GM19455 (cell line): ENCODE measurements at regions not wholly inside any gene's neighbourhood (a gene's known extent, or its start where the extent isn't known, plus 50 kb on each side); places are given as distances from the start of the nearest gene placed in this dataset.
"Not testable (repeated sequence)": the region's sequence is repeated elsewhere in the genome, so short reads cannot be mapped to it uniquely, and the experiment has no call there.

Experiments
- ATAC-seq: cut with Tn5 transposase; IDR thresholded peaks from one replicate; pipeline ENCODE4 v1.9.1; 2021; ENCODE audit not compliant: unreplicated experiment

DNA sequence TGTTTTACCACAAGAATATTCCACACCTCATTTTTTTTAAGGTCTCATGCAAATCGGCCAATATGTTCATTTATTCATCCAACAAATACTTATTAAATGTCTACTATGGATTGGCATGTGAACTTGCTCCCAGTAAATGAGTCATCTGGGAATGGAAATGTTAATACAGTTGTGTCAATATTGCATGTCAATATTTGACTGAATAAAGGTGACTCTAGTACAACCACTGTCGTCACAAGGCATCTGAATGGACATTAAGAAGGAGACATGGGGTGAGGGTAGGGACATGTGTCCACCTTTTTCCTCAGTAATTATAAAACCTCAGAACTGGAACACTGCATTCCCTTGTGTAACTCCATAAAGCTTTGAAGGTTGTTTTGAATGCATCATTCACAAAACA lies 365.4 kb downstream of the ADCYAP1 start:
- ATAC-seq, result no peak

DNA sequence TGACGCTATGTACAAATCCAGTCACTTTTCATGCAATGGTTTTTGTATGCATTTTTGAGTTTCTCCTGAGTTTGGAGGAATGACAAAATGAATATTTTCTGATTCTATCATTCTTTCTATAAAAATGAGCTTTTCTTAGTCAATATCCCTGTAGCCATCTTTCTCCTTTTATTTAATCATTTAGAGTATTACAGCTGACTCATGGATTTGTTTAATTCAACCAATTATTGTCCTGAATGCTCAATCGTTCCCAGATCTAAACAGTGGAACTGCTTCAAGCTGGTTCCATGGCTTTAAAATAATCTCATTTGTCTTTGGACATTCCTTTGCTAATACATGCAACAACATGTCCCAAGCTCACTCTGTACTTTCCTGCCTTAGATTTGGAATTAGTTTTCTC lies 368.8 kb downstream of the ADCYAP1 start:
- ATAC-seq, result no peak

DNA sequence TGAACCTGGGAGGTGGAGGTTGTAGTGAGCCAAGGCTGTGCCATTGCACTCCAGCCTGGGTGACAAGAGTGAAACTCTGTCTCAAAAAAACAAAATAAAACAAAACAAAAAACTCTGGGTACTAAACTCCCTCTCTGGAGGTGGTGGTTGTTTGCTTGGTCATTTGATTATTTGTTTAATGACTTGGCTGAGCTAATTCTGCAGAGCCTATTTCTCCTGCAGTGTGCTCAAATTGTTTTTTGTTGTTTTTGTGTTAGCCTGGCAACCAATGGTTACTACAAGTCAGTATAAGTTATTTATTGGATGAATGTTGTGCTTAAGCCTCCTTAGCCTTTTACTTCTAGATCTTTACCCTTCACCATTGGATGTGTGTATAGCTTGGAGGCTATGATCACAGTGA lies 387.5 kb downstream of the ADCYAP1 start:
- ATAC-seq, result no peak

DNA sequence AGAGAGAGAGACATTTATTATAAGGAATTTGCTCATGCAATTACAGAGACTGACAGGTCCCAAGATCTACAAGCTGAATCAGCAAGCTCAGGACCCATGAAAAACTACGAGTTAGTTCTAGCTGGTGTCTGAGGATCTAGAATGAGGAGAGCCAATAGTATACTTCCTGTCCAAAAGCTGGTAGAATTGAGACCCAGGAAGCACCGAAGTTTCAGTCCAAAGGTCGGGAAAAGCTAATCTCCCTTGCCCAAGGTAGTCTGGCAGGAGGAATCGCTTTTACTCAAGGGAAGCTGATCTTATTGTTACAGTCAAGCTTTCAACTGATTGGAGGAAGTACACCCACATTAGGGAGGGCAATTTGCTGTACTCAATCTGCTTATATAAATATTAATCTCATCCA lies 389.6 kb downstream of the ADCYAP1 start:
- ATAC-seq, result no peak

DNA sequence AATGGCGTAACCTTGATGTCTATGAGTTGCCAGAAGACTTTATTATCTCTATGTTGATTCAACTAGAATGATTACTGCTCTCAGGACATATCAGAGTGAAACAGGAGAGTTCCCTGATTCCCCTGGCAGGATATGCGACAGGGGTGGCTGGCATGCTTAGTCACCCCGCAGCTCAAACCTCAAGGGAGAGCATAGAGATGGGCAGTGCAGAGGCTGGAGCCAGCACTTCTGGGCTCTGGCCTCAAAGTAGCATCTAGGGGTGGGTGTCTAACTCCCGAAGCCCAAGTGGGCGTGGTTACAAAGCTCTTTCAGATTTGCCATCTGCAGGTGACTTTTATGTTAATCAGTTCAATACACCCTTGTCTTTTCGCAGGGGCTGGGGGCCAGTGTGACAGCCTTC lies 391.6 kb downstream of the ADCYAP1 start:
- ATAC-seq, result no peak

DNA sequence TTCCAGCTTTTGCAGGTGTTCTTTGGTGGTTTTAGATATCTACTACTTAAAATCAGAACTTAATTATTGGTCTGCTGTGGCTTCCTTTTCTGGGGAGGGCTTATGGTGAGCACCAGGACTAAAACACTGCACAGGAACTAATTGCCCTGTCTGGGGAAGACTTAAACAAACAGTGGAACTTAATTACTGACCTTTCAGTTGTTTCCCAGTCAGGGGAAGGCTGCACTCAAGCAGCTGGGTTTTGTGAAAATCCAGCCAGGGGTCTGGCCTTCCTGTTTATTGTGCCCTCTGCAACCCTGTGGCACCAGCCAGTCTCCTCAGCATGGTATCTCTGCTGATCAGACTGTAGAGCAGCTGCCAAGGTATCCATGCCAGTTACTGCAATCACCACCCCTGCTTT lies 398.2 kb downstream of the ADCYAP1 start:
- ATAC-seq, result no peak

DNA sequence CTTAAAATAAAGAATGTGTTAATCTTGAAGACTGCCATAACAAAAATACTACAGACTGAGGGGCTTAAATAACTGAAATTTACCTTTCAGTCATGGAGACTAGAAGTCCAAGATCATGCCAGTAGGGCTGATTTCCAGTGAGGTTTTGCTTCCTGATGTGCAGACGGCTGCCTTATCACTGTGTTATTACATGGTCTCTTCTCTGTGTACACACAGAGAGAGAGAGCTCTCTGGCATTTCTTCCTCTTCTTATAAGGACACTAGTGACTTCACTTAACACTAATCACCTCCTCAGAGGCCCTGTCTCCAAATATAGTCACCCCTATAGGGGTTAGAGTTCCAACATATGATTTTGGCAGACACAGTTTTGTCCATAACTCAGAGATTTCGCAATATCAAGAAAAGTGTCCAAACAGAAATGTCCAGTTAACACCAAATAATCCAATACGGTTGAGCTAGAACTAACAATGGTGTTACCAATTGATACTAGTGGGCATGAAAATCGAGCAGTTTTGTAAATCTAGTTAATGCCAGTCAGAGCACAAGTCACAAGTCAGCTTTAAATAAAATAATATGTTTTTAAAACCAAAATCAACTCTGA lies 399.8 kb downstream of the ADCYAP1 start:
- ATAC-seq, result no peak

DNA sequence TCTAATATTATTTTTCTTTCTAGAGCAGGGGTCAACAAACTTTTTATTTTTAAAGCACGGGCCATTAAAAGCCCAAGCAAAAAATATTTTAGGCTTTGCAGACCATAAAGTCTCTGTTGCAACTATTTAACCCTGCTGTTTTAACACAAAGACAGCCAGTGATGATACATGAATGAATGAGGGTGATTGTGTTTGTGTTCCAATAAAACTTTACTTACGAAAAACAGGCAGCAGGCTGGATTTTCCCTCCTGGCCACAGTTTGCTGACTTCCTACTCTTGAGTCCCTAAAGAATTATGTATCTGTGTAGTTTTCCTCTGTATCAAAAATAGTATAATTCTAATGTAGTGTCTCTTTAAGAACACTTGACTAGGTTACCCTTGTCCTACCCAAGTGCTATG lies 402.0 kb downstream of the ADCYAP1 start:
- ATAC-seq, result no peak

DNA sequence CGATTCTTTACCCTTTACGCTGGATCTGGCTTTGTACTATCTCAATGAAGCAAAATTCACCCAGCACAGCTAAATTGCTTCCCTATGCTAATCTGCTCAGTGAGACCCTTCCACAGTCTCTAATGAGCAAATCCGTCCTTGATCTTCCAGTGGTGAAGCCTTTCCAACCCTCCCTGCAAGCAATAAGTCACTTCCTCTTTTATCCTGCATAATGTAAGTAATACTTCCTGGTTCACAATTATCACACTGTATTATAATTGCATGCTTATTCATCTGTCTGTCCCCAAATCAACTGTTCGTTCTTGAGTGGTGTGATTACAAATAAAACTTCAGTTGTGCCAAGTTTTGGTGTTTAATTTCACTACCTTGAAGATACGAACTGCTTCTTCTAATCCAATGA lies 404.0 kb downstream of the ADCYAP1 start:
- ATAC-seq, result no peak

DNA sequence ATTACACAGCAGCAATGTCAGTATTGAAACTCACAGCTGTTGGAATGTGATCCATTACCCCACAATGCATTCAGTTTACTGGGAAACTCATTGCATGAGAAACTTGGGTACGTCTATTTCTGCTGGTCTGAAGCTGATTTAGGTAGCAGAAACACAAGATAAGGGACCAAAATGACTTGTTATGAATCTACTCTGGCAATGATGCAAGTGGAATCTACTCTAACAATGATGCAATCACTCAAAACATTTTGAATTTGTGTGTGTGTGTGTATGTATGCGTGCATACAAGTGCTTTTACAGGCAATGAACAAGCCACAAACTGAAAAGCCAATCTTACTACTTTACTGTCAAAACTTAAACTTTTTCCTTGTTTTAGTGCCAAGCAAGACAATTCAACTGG lies 406.7 kb downstream of the ADCYAP1 start:
- ATAC-seq, result no peak

DNA sequence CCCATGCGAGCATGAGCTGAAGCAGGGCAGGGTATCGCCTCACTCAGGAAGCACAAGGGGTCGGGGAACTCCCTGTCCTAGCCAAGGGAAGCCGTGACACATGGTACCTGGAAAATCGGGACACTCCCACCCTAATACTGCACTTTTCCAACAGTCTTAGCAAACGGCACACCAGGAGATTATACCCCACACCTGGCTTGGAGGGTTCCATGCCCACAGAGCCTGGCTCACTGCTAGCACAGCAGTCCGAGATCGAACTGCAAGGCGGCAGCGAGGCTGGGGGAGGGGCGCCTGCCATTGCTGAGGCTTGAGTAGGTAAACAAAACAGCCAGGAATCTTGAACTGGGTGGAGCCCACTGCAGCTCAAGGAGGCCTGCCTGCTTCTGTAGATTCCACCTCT lies 430.7 kb downstream of the ADCYAP1 start:
- not testable (repeated sequence) for ATAC-seq

DNA sequence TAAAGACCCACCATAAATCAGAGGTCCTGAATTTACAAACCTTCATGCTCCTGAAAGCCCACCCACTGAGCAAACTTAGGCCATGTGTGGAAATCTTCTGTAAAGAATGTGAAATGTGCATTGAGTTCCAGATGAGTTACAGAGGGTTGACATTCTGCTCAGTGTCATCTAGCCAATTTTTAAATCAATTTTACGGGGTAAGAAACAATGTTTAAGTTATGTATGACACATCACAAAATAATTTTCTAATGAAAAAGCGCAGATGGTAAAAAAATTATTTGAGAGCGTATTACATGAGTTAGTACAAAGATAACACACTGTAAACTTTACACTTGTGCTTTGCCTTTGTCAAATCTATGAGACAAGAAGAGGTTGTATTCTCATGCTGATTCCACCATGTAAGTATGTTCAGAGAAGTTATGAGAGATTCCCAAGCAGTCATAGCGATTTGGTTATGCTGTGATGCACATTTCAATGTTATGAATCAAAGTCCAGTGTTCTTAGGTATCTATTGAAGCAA lies 446.3 kb downstream of the ADCYAP1 start:
- ATAC-seq, result no peak

DNA sequence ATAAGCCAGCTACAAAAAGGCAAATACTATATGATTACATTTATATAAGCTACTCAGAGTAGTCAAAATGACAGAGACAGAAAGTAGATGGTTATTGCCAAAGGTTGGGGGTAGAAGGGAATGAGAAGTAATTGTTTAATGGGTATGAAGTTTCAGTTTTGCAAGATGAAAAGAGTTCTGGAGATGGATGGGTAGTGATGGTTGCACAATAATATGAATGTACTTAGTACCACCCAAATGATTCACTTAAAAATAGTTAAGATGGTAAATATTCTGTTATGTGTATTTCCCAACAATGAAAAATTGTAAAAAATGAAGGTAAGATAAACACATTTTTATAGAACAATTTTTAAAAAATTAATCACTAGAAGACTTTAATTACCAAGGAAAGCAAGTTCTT lies 448.4 kb downstream of the ADCYAP1 start:
- no peak for ATAC-seq

DNA sequence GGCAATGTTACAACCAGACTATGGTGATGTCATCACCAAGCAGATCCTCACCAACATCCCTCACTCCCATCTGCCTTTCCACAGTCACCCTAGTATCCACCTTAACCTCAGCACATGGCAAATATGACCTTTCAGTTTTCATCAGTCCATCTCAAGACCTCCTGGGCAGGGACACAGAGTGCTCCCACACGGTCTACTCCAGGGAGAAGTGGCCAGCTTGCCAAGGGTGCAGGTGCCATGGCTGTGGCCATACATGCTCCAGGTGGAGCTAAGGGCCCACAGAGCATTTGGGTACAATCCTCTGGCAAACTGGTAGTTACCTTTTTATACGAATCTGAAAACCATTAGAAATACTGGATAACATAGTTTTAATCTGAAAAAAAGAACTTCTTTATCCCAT lies 453.1 kb downstream of the ADCYAP1 start:
- no peak for ATAC-seq

DNA sequence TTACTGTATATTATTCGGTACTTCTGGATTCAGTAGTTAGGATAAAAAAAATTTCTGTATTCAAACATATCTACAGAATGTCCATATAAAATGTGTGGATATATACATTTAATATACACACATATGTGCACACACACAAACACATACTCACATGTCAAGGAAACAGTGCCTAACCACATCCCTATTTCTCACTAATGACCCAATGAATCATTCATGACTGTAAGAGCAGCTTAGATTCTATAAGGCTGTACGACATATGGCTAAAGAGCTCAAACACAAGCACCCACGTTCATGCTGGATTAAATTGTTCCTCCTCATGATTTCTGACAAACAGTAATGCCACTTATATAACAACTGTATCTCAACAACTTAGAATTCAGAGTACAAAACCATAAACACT lies 457.3 kb downstream of the ADCYAP1 start:
- ATAC-seq, result no peak

DNA sequence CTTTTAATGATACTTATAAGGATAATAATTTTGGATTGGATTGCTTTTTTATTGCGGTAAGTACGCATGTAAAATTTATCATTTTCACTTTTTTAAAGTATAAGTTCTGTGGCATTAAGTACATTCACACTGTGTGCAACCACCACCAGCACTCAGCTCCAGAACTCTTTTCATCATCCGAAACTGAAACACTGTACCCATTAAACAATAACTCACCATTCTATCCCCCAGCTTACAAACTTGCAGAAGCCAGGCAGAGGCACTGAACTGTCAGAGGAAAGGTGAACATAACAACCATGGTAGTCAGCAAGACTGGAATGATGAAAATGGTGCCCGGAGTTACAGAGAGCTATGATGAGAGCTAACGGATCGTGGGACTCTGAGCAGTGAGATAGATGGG lies 465.9 kb downstream of the ADCYAP1 start:
- no peak for ATAC-seq

DNA sequence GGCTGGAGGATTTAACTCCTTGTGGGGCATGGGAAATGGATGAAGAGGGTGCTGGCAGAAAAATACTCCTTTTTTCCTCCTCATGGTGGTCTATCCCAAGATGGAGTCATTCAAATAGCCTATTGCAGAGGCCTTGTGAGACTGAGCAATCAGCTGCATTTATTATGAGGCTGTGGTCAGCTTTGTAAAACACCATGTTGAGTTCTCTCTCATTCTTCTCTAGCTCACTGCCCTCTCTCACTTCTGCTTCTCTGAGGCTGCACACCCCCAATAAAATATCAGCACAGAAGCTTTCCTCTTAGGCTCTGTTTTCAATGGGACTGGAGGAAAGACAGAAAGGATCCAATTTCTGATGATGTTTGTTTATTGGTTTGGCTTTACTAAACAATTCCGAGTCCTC lies 467.1 kb downstream of the ADCYAP1 start:
- no peak for ATAC-seq

DNA sequence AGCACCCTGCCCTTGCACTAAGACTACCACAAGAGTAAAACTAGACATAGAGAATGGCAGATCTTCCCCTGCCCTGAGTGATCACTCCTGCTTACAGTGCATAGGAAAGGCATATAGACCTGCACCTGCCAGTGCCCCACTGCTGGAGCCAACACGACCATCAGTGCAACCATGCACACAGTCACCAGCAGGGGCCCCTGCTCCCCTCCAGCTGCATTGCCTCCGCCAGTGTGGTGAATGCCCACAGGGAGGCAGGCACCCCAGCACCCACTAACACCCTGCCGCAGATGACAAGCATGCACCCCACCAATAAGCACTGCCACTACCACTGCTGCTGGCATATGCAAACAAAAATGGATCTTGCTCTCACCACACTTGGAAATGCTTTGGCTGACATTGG lies 478.8 kb downstream of the ADCYAP1 start:
- ATAC-seq, result no peak

DNA sequence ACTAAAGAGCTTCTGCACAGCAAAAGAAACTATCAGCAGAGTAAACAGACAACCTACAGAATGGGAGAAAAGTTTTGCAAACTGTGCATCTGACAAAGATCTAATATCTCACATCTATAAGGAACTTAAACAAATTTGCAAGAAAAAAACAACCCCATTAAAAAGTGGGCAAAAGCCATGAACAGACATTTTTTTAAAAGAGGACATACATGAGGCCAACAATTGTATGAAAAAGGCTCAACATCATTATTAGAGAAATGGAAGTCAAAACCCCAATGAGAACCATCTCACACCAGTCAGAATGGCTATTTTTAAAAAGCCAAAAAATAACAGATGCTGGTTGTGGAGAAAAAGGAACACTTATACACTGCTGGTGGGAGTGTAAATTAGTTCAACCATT lies 483.8 kb downstream of the ADCYAP1 start:
- not testable (repeated sequence) for ATAC-seq

DNA sequence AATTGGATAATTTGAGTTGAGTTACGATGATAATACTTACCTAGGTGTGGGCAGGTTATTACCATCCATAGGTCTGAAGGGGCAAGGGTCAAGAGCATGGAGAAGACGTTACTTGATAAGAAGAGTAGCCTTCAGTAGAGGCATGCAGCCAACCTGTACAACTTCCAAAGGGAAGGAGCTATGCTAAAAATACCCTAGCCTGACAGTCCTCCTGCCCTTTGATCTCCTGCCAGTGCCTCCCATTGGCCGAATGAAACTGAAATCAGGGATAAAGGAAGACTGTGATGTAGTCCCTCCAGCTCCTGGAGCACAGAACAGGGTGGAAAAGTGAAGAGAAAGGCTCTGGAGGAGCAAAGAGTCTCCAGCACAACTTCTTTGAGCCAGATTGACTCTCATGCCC lies 487.4 kb downstream of the ADCYAP1 start:
- no peak for ATAC-seq

DNA sequence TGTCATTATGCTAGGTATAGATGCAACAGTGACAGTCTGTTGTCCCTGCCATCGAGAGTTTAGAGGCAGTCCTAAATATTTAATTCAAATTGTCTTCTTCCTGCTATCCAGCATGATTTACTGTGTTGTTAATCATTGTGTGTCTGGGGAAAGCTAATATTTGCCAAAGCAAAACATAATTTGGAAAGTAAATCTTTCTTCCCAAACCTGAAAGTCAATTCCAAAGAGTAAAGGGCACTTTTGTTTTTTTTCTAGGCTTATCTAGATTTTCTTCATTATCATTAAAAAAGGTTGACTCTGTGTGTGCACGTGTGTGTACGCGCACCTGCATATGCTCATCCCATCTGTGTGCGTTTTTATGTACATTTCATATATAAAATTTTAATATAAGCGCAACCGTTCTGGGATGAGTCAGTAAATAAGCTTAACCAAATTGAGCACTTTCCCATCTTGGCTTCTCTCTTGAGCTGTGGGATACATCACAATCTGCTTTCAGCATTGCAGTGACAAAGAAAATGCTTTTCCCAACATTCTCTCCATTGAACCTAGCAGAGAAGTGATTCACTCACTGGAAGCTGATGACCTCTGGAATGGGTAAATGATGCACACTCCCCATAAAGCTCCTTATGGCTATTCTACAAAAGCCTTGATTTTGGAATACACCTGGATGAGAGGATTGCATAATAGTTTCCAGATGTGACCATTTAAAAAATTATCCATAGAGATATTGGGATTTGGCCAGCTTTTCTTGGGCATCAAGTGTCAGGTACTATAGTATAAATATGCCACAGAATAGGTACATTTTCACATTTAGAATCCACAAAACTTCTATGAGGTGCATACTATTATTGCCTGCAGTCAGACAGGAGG lies 488.4 kb downstream of the ADCYAP1 start:
- ATAC-seq, result no peak

DNA sequence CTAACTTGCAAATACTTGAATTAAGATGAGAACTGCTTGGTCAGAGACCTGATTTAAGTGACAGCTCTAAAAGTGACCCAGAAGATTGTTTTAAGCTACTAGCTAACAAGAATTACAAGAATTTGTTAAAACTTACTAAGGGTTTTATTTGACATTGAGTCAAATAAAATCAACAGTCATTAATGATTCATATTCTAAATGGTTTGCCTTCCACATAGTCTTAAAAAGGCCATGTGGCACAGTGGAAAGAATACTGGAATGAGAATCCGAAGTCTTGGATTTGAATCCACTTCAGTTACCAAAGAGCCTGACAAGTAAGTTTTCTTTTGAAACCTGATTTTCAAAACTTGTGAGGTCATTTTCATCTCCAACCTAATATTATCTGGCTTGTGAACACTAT lies 489.3 kb downstream of the ADCYAP1 start:
- no peak for ATAC-seq

DNA sequence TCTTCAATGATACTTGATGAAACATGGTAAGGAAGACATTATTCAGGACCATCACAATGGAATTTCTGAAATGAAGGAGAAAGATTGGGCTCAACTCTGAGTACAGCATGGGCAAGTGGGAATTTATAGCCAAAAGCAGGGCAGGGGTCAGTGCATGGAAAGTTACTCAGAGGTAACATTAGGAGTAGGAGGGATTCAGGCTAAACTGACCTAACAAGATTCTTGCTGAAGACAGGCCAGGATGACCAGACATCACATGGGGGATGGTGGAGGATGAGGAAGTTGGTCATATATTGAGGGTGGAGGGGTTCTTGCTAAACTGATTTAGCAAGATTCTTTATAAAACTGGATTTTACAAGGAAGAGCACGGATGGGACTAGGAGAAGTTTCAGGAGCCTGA lies 489.8 kb downstream of the ADCYAP1 start:
- no peak for ATAC-seq
